ENCODE measurements at regions not wholly inside any gene's neighbourhood (a gene's known extent, or its start where the extent isn't known, plus 50 kb on each side); places are given as distances from the start of the nearest gene placed in this dataset.

DNA sequence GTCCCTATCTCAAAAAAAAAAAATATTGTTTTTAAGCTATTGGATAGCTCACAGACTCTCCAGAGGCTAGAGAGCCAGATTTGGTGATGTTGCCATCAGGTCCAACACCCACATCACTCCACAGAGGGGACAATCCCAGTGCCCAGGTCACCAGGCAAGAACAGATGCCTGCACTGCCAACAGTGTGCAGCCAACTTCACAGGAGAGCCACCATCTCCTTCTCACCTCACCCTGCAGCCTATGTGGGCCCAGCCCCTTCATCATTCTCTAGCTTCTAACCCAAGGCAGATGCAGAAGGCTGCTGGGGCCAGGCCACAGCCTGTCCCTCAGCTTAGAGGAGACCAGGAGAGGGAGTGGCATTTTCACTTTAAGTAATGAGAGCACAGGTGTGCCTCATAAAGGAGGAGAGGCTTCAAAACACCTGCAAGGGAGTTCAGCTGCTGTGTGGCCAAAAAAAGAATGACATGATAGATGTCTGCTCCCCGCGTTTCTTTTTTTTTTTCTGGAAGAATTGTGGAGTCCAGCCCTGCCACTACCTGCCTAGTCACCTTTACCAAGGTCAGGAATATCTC, 98.0 kb upstream of the ZSWIM2 start:
- TF ChIP-seq, protein P1, sequence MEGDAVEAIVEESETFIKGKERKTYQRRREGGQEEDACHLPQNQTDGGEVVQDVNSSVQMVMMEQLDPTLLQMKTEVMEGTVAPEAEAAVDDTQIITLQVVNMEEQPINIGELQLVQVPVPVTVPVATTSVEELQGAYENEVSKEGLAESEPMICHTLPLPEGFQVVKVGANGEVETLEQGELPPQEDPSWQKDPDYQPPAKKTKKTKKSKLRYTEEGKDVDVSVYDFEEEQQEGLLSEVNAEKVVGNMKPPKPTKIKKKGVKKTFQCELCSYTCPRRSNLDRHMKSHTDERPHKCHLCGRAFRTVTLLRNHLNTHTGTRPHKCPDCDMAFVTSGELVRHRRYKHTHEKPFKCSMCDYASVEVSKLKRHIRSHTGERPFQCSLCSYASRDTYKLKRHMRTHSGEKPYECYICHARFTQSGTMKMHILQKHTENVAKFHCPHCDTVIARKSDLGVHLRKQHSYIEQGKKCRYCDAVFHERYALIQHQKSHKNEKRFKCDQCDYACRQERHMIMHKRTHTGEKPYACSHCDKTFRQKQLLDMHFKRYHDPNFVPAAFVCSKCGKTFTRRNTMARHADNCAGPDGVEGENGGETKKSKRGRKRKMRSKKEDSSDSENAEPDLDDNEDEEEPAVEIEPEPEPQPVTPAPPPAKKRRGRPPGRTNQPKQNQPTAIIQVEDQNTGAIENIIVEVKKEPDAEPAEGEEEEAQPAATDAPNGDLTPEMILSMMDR (IDR thresholded peaks at IDR 0.05): no peak
- no peak for TF ChIP-seq POLR2A (IDR thresholded peaks at IDR 0.05)

All from uterus (tissue), 2 donors.